ENCODE measurements at regions not wholly inside any gene's neighbourhood (a gene's known extent, or its start where the extent isn't known, plus 50 kb on each side); places are given as distances from the start of the nearest gene placed in this dataset.

DNA sequence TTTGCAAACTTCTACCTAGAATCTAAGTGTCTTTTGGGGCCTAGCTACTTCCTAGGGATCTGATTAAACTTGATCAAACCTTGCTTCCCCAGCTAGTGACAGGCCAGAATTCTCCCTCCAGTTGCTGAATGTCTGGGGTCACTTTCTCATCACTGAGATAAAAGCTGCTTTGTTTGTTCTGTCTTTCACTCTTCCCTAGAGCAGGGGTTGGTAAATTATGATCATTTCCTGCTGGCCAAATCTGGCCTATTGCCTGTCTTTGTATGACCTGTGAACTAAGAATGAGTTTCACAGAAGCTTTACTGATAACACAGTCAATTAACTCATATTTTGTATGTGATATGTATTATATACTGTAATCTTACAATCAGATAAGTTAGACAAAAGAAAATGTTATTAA, 157.8 kb upstream of the AADAT start:
- TF ChIP-seq YY1 (IDR thresholded peaks at IDR 0.05; ENCODE audit: insufficient read depth, insufficient read length) (no peak), ZNF274 (IDR thresholded peaks at IDR 0.05; ENCODE audit: low read depth, low read length) (no peak), SUZ12 (IDR thresholded peaks at IDR 0.05; ENCODE audit: extremely low read depth, insufficient read depth, insufficient read length) (no peak)

All from NT2/D1 (cell line).